Esophagus muscularis mucosa (tissue), 4 donors: ENCODE measurements at regions not wholly inside any gene's neighbourhood (a gene's known extent, or its start where the extent isn't known, plus 50 kb on each side); places are given as distances from the start of the nearest gene placed in this dataset.

Experiments
- DNase-seq: peaks from one replicate; pipeline ENCODE4 v3.0.0-alpha.2; 2017; ENCODE audit errors: extremely low spot score
- H3K27ac ChIP-seq, 4 donors: fragments of 200-600 bp; sonication (generic); replicated peaks in 1 of 4; 1 replicate in 3 of 4; 2 replicates in 1 of 4; pipeline ENCODE4 v1.5.1; 2016 to 2019; ENCODE audit warnings: mild to moderate bottlenecking in 1 of 4
- H3K27me3 ChIP-seq, 4 donors: fragments of 200-600 bp; sonication (generic); one replicate each; pipeline versions ENCODE4 v1.5.1 to v1.6.0; 2016 to 2019
- H3K36me3 ChIP-seq, 4 donors: fragments of 200-600 bp; sonication (generic); one replicate each; pipeline ENCODE4 v1.5.1; 2016 to 2019
- H3K4me1 ChIP-seq, 4 donors: fragments of 200-600 bp; sonication (generic); one replicate each; pipeline ENCODE4 v1.5.1; 2016 to 2019
- H3K4me3 ChIP-seq, 4 donors: fragments of 200-600 bp; sonication (generic); 1 replicate in 2 of 4; 2 replicates in 2 of 4; pipeline ENCODE4 v1.5.1; 2016 to 2019; ENCODE audit warnings: mild to moderate bottlenecking in 4 of 4, moderate library complexity in 1 of 4
- H3K9me3 ChIP-seq, 4 donors: fragments of 200-600 bp; sonication (generic); 1 replicate in 3 of 4; 2 replicates in 1 of 4; pipeline ENCODE4 v1.5.1; 2016 to 2019
- EP300 ChIP-seq: sonication (generic); formaldehyde crosslinking; IDR thresholded peaks from one replicate; pipeline ENCODE4 v1.6.1; 2017; ENCODE audit warnings: antibody characterized with exemption
- POLR2A ChIP-seq: fragments of 450-650 bp; IDR thresholded peaks from one replicate; pipeline ENCODE4 v1.6.1; 2017; ENCODE audit warnings: antibody characterized with exemption, moderate library complexity, mild to moderate bottlenecking, low read depth
- POLR2AphosphoS5 ChIP-seq, 2 donors: sonication (generic); formaldehyde crosslinking; IDR thresholded peaks; one replicate each; pipeline ENCODE4 v1.6.1; 2017; ENCODE audit warnings: antibody characterized with exemption in 2 of 2
- WGBS: methylation state at CpG from one replicate; pipeline ENCODE4 v1.1.5; 2018; 5-methylcytosine and 5-hydroxymethylcytosine counted together
- intact Hi-C: fragments of 100-400 bp; cut with DNase I; formaldehyde crosslinking; loops from one replicate; pipeline ENCODE4 v1.15.1; 2023
- TF ChIP-seq, protein P1 (sequence below), 3 experiments: fragments of 200-600 bp in 2 of 3; fragments of 450-650 bp in 1 of 3; sonication (generic) in 2 of 3; IDR thresholded peaks; one replicate each; pipeline ENCODE4 v1.5.1; 2017 to 2019; ENCODE audit warnings: antibody characterized with exemption in 3 of 3, mild to moderate bottlenecking in 2 of 3, moderate library complexity in 1 of 3

DNA sequence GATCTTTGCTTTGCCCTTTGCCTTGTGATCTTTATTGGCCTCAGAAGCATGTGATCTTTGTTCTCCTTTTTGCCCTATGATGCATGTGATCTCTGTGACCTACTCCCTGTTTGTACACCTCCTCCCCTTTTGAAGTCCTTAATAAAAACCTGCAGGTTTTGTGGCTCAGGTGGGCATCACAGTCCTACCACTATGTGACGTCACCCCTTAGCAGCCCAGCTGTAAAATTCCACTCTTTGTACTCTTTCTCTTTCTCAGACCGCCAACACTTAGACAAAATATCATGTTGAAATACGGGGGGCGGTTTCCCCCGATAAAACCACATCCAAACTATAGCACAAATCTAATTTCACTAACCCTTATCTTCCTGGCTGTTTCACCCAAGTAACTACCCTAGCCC, 76.7 kb upstream of the RAPGEF4 start:
- H3K27ac ChIP-seq = no peak overlapping the region
- DNase-seq = no peak

DNA sequence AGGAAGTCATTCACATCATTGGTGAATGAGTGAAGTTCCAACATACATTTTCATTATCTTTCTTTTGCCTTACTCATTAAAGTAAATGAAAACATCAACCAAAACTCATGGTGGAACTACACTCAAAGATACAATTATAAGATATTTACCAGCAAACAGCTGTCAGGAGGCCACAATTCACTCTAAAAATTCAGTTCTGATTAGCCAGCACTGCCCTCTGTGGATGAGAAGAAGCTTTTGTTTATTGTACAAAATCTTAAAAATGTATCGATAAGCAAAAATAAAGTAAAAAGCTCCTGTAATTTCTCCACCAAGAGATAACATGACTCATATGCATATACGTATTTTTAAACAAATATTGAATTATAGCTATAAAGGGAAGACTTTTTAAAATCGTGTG, 73.5 kb upstream of the RAPGEF4 start:
- DNase-seq = no peak
- TF ChIP-seq, protein P1, sequence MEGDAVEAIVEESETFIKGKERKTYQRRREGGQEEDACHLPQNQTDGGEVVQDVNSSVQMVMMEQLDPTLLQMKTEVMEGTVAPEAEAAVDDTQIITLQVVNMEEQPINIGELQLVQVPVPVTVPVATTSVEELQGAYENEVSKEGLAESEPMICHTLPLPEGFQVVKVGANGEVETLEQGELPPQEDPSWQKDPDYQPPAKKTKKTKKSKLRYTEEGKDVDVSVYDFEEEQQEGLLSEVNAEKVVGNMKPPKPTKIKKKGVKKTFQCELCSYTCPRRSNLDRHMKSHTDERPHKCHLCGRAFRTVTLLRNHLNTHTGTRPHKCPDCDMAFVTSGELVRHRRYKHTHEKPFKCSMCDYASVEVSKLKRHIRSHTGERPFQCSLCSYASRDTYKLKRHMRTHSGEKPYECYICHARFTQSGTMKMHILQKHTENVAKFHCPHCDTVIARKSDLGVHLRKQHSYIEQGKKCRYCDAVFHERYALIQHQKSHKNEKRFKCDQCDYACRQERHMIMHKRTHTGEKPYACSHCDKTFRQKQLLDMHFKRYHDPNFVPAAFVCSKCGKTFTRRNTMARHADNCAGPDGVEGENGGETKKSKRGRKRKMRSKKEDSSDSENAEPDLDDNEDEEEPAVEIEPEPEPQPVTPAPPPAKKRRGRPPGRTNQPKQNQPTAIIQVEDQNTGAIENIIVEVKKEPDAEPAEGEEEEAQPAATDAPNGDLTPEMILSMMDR (IDR thresholded peaks at IDR 0.05) = no peak
- no peak for TF ChIP-seq POLR2AphosphoS5 (IDR thresholded peaks at IDR 0.05)
- TF ChIP-seq EP300 = no peak
- no peak for TF ChIP-seq POLR2A
- Histone ChIP-seq H3K4me3 (no peak overlapping the region), H3K36me3 (no peaks in the 10 kb centered on the region), H3K9me3 (peaks cover 0 to 23% (median 8%) of the 10 kb centered on the region in 4 donors), H3K4me1 (no peaks in the 10 kb centered on the region), H3K27me3 (no peaks in the 10 kb centered on the region), H3K27ac (no peak overlapping the region)
- WGBS = 74% methylated on average over 3 of the region's 3 CpGs
- intact Hi-C loops = no loop called here

More for the DNA sequence above, 76.7 kb upstream of the RAPGEF4 start:
- Histone ChIP-seq H3K4me1 (no peaks in the 10 kb centered on the region), H3K27me3 (no peaks in the 10 kb centered on the region), H3K36me3 (no peaks in the 10 kb centered on the region), H3K4me3 (no peak overlapping the region), H3K9me3 (peaks cover 0 to 14% (median 3%) of the 10 kb centered on the region in 4 donors)
- intact Hi-C loops = no loop called here
- WGBS = 92% methylated on average over 5 of the region's 5 CpGs
- TF ChIP-seq POLR2A (no peak), POLR2AphosphoS5 (IDR thresholded peaks at IDR 0.05) (no peak), EP300 (no peak)
- TF ChIP-seq, protein P1 (IDR thresholded peaks at IDR 0.05) = no peak

- WGBS = 73% methylated on average over 1 of the region's 1 CpG
- H3K27me3 ChIP-seq = no peaks in the 10 kb centered on the region
- no peak overlapping the region for H3K27ac ChIP-seq
- no peaks in the 10 kb centered on the region for H3K36me3 ChIP-seq
- no peak for DNase-seq
- H3K4me3 ChIP-seq = no peak overlapping the region
- intact Hi-C loops = no loop called here
- TF ChIP-seq POLR2AphosphoS5 (IDR thresholded peaks at IDR 0.05) = no peak
- H3K4me1 ChIP-seq = no peaks in the 10 kb centered on the region
- H3K9me3 ChIP-seq = peaks cover 0 to 9% (median 5%) of the 10 kb centered on the region in 4 donors
These were observed 70.9 kb upstream of the RAPGEF4 start for GRCh38 chr2:172664766-172665165.

- Histone ChIP-seq H3K27ac (no peak overlapping the region), H3K4me1 (no peaks in the 10 kb centered on the region), H3K9me3 (peaks cover 0 to 9% (median 5%) of the 10 kb centered on the region in 4 donors), H3K4me3 (no peak overlapping the region), H3K36me3 (no peaks in the 10 kb centered on the region), H3K27me3 (no peaks in the 10 kb centered on the region)
- 73% methylated on average over 3 of the region's 3 CpGs for WGBS
- intact Hi-C loops = no loop called here
- DNase-seq = no peak
- TF ChIP-seq, protein P1 (IDR thresholded peaks at IDR 0.05) = no peak
- TF ChIP-seq EP300 (no peak), POLR2A (no peak), POLR2AphosphoS5 (IDR thresholded peaks at IDR 0.05) (no peak)
These were observed 67.9 kb upstream of the RAPGEF4 start for GRCh38 chr2:172667581-172668325.

GRCh38 chr2:172671501-172671900, 64.1 kb upstream of the RAPGEF4 start:
- 82% methylated on average over 1 of the region's 1 CpG for WGBS
- no peak for TF ChIP-seq POLR2A
- TF ChIP-seq, protein P1 (IDR thresholded peaks at IDR 0.05) = no peak
- no peak for TF ChIP-seq POLR2AphosphoS5 (IDR thresholded peaks at IDR 0.05)
- TF ChIP-seq EP300 = no peak

More at GRCh38 chr2:172671501-172671900, 64.1 kb upstream of the RAPGEF4 start:
- Histone ChIP-seq H3K4me1 (no peaks in the 10 kb centered on the region), H3K27ac (no peak overlapping the region), H3K9me3 (peaks cover 0 to 8% (median 2%) of the 10 kb centered on the region in 4 donors), H3K4me3 (no peak overlapping the region), H3K27me3 (no peaks in the 10 kb centered on the region), H3K36me3 (no peaks in the 10 kb centered on the region)
- no peak for DNase-seq
- intact Hi-C loops = no loop called here
